Erythroblast (primary cell): ENCODE measurements at regions not wholly inside any gene's neighbourhood (a gene's known extent, or its start where the extent isn't known, plus 50 kb on each side); places are given as distances from the start of the nearest gene placed in this dataset.

Experiments
- GATA1 ChIP-seq: IDR thresholded peaks from 2 replicates; pipeline ENCODE4 v1.6.1; 2011; ENCODE audit warnings: low read depth, mild to moderate bottlenecking, control low read depth, low read length, moderate library complexity
- POLR2A ChIP-seq: IDR thresholded peaks from 2 replicates; pipeline ENCODE4 v1.6.1; 2011; ENCODE audit warnings: mild to moderate bottlenecking, low read length

GRCh38 chr20:56762829-56763228 lies 133.7 kb downstream of the TFAP2C start:
- TF ChIP-seq POLR2A (no peak), GATA1 (no peak)
